ENCODE measurements at regions not wholly inside any gene's neighbourhood (a gene's known extent, or its start where the extent isn't known, plus 50 kb on each side); places are given as distances from the start of the nearest gene placed in this dataset.

- Histone ChIP-seq H3K9me1 (ENCODE audit: control insufficient read depth, extremely low read depth, insufficient read depth, low read length) (no peaks in the 10 kb centered on the region), H3K9ac (ENCODE audit: control insufficient read depth, extremely low read depth, insufficient read depth, low read length) (no peak overlapping the region), H3K36me3 (ENCODE audit: control insufficient read depth in 2 of 2, extremely low read depth in 1 of 2, insufficient read depth in 2 of 2, low read length in 2 of 2) (no peaks in the 10 kb centered on the region), H3K9me3 (ENCODE audit: control insufficient read depth, low read depth, low read length) (no peaks in the 10 kb centered on the region), H3K27me3 (ENCODE audit: control insufficient read depth, extremely low read depth, insufficient read depth, low read length) (no peaks in the 10 kb centered on the region), H3K4me2 (ENCODE audit: control insufficient read depth, extremely low read depth, insufficient read depth, low read depth, low read length) (no peak overlapping the region), H2AFZ (ENCODE audit: control insufficient read depth, low read length) (no peak overlapping the region), H3K79me2 (ENCODE audit: control insufficient read depth, insufficient read depth, low read length) (no peaks in the 10 kb centered on the region), H4K20me1 (ENCODE audit: control insufficient read depth, extremely low read depth, insufficient read depth, low read length) (no peaks in the 10 kb centered on the region), H3K27ac (ENCODE audit: control insufficient read depth, insufficient read depth, low read length) (no peak overlapping the region), H3K4me3 (ENCODE audit: control insufficient read depth in 2 of 3, extremely low read depth in 1 of 3, insufficient read depth in 2 of 3, low read depth in 1 of 3, low read length in 3 of 3) (no peak overlapping the region), H3K4me1 (ENCODE audit: control insufficient read depth, extremely low read depth, insufficient read depth, low read length) (no peaks in the 10 kb centered on the region)
- no peak for TF ChIP-seq CTCF (optimal IDR thresholded peaks at IDR 0.05 in 1 of 3, IDR thresholded peaks at IDR 0.05 in 1 of 3, conservative IDR thresholded peaks at IDR 0.05 in 1 of 3; ENCODE audit: extremely low read depth in 1 of 3, insufficient read depth in 2 of 3, low read length in 3 of 3)
- TF ChIP-seq EZH2 (IDR thresholded peaks at IDR 0.05; ENCODE audit: low read length) = no peak
- dilution Hi-C loops (cut with MboI; ENCODE audit: extremely low pct_ligation_motif_present, low sequenced_read_pairs) = no loop called here
- DNase-seq (ENCODE audit: low read depth, low spot score) (no peak), FAIRE-seq (no peak)
Measured at GRCh38 chr17:53033297-53033696, 789.4 kb upstream of the KIF2B start.

- Histone ChIP-seq H3K27ac (ENCODE audit: control insufficient read depth, insufficient read depth, low read length) (no peak overlapping the region), H3K4me2 (ENCODE audit: control insufficient read depth, extremely low read depth, insufficient read depth, low read depth, low read length) (no peak overlapping the region), H3K4me3 (ENCODE audit: control insufficient read depth in 2 of 3, extremely low read depth in 1 of 3, insufficient read depth in 2 of 3, low read depth in 1 of 3, low read length in 3 of 3) (no peak overlapping the region), H3K27me3 (ENCODE audit: control insufficient read depth, extremely low read depth, insufficient read depth, low read length) (no peaks in the 10 kb centered on the region), H2AFZ (ENCODE audit: control insufficient read depth, low read length) (no peak overlapping the region), H3K4me1 (ENCODE audit: control insufficient read depth, extremely low read depth, insufficient read depth, low read length) (no peaks in the 10 kb centered on the region), H3K9me1 (ENCODE audit: control insufficient read depth, extremely low read depth, insufficient read depth, low read length) (no peaks in the 10 kb centered on the region), H3K9me3 (ENCODE audit: control insufficient read depth, low read depth, low read length) (no peaks in the 10 kb centered on the region), H3K36me3 (ENCODE audit: control insufficient read depth in 2 of 2, extremely low read depth in 1 of 2, insufficient read depth in 2 of 2, low read length in 2 of 2) (no peaks in the 10 kb centered on the region), H4K20me1 (ENCODE audit: control insufficient read depth, extremely low read depth, insufficient read depth, low read length) (no peaks in the 10 kb centered on the region), H3K9ac (ENCODE audit: control insufficient read depth, extremely low read depth, insufficient read depth, low read length) (no peak overlapping the region), H3K79me2 (ENCODE audit: control insufficient read depth, insufficient read depth, low read length) (no peaks in the 10 kb centered on the region)
- DNase-seq (ENCODE audit: low read depth, low spot score) (peak; percentile 13), FAIRE-seq (peak; percentile 87)
- TF ChIP-seq EZH2 (IDR thresholded peaks at IDR 0.05; ENCODE audit: low read length) (no peak), CTCF (optimal IDR thresholded peaks at IDR 0.05 in 1 of 3, IDR thresholded peaks at IDR 0.05 in 1 of 3, conservative IDR thresholded peaks at IDR 0.05 in 1 of 3; ENCODE audit: extremely low read depth in 1 of 3, insufficient read depth in 2 of 3, low read length in 3 of 3) (peak; percentile 61 to 79 (median 67))
- dilution Hi-C loops (cut with MboI; ENCODE audit: extremely low pct_ligation_motif_present, low sequenced_read_pairs) = no loop called here
Measured at GRCh38 chr17:53032861-53033271, 789.9 kb upstream of the KIF2B start.
